ENCODE measurements at regions not wholly inside any gene's neighbourhood (a gene's known extent, or its start where the extent isn't known, plus 50 kb on each side); places are given as distances from the start of the nearest gene placed in this dataset.

GRCh38 chr11:113568566-113568965, 93.4 kb upstream of the DRD2 start:
- no peaks in the 10 kb centered on the region for H3K36me3 ChIP-seq
- no peak overlapping the region for H3K27ac ChIP-seq
- no peak overlapping the region for H3K4me3 ChIP-seq
- no peaks in the 10 kb centered on the region for H3K9me3 ChIP-seq
- no peaks in the 10 kb centered on the region for H3K27me3 ChIP-seq
- no peaks in the 10 kb centered on the region for H3K4me1 ChIP-seq
- DNase-seq (ENCODE audit: low spot score): no peak
- no peak for TF ChIP-seq CTCF (IDR thresholded peaks at IDR 0.05)

- DNase-seq (ENCODE audit: low spot score): no peak
- no peak overlapping the region for H3K4me3 ChIP-seq
- no peaks in the 10 kb centered on the region for H3K4me1 ChIP-seq
- no peak overlapping the region for H3K27ac ChIP-seq
- H3K27me3 ChIP-seq: no peaks in the 10 kb centered on the region
- no peak for TF ChIP-seq CTCF (IDR thresholded peaks at IDR 0.05)
- H3K36me3 ChIP-seq: no peaks in the 10 kb centered on the region
- no peaks in the 10 kb centered on the region for H3K9me3 ChIP-seq
Observed at GRCh38 chr11:113567867-113568544, 92.8 kb upstream of the DRD2 start.

DNA sequence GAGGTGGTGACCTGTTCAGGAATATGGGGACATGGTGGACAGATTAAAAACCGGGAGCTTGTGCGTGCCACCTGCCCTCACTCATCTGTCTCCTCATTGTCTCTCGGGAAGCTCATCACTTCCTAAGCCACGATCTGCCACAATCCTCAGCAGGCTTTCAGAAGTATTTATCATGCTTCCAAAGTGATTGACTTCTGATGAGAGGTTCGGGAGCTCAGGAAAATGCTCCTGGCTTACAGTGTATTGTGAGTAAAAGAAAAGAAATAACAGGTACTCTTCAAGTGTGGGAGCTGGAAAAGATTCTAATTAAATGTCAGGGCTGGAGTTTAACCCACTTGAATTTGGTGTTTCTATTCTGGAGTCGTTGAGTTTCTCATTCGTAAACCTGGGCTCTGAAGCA, 91.9 kb upstream of the DRD2 start:
- no peaks in the 10 kb centered on the region for H3K9me3 ChIP-seq
- no peak for TF ChIP-seq CTCF (IDR thresholded peaks at IDR 0.05)
- no peak overlapping the region for H3K27ac ChIP-seq
- no peak for DNase-seq (ENCODE audit: low spot score)
- no peaks in the 10 kb centered on the region for H3K27me3 ChIP-seq
- no peaks in the 10 kb centered on the region for H3K36me3 ChIP-seq
- H3K4me3 ChIP-seq: no peak overlapping the region
- H3K4me1 ChIP-seq: no peaks in the 10 kb centered on the region

GRCh38 chr11:113564527-113565130, 89.4 kb upstream of the DRD2 start:
- Histone ChIP-seq H3K9me3 (no peaks in the 10 kb centered on the region), H3K4me1 (no peaks in the 10 kb centered on the region), H3K27ac (no peak overlapping the region), H3K27me3 (no peaks in the 10 kb centered on the region), H3K4me3 (no peak overlapping the region), H3K36me3 (no peaks in the 10 kb centered on the region)
- TF ChIP-seq CTCF (IDR thresholded peaks at IDR 0.05): no peak
- DNase-seq (ENCODE audit: low spot score): no peak

- H3K4me1 ChIP-seq: no peaks in the 10 kb centered on the region
- no peak for TF ChIP-seq CTCF (IDR thresholded peaks at IDR 0.05)
- no peaks in the 10 kb centered on the region for H3K36me3 ChIP-seq
- no peak overlapping the region for H3K27ac ChIP-seq
- no peaks in the 10 kb centered on the region for H3K27me3 ChIP-seq
- no peak overlapping the region for H3K4me3 ChIP-seq
- no peaks in the 10 kb centered on the region for H3K9me3 ChIP-seq
- no peak for DNase-seq (ENCODE audit: low spot score)
Observed at GRCh38 chr11:113563766-113564526, 88.7 kb upstream of the DRD2 start.

All from right atrium auricular region (tissue), 2 donors.